Neural crest cell (in vitro differentiated cells): ENCODE measurements at regions not wholly inside any gene's neighbourhood (a gene's known extent, or its start where the extent isn't known, plus 50 kb on each side); places are given as distances from the start of the nearest gene placed in this dataset.

Experiments
- DNase-seq: peaks from one replicate; pipeline ENCODE4 v3.0.0; 2021; ENCODE audit warnings: low read depth, mixed read lengths, low spot score
- H3K27ac Mint-ChIP-seq: one replicate; pipeline ENCODE4 v1.8.0; 2021; ENCODE audit warnings: mild to moderate bottlenecking, mixed read lengths; ENCODE audit not compliant: unreplicated experiment
- H3K27me3 Mint-ChIP-seq: 2 replicates; pipeline ENCODE4 v1.8.0; 2021; ENCODE audit warnings: low read depth, mild to moderate bottlenecking, mixed read lengths
- H3K36me3 Mint-ChIP-seq: 2 replicates; pipeline ENCODE4 v1.8.0; 2021; ENCODE audit warnings: low read depth, mild to moderate bottlenecking, mixed read lengths
- H3K4me1 Mint-ChIP-seq: 2 replicates; pipeline ENCODE4 v1.8.0; 2021; ENCODE audit warnings: mixed read lengths
- H3K4me3 Mint-ChIP-seq: one replicate; pipeline ENCODE4 v1.8.0; 2021; ENCODE audit warnings: mild to moderate bottlenecking, mixed read lengths
- H3K9me3 Mint-ChIP-seq: 2 replicates; pipeline ENCODE4 v1.8.0; 2021; ENCODE audit warnings: mixed read lengths
- CTCF ChIP-seq: fragments of 200-600 bp; sonication (generic); conservative IDR thresholded peaks from 2 replicates; pipeline ENCODE4 v1.5.0; 2021; ENCODE audit warnings: antibody characterized with exemption, mild to moderate bottlenecking

GRCh38 chr1:69494221-69494620, 73.5 kb upstream of the LRRC7 start:
- Mint-ChIP-seq H3K36me3 (no peaks in the 10 kb centered on the region), H3K27ac (no peak overlapping the region), H3K9me3 (no peaks in the 10 kb centered on the region), H3K4me3 (no peak overlapping the region), H3K27me3 (no peaks in the 10 kb centered on the region), H3K4me1 (no peaks in the 10 kb centered on the region)
- DNase-seq, result no peak
- no peak for TF ChIP-seq CTCF

GRCh38 chr1:69497441-69498221, 70.1 kb upstream of the LRRC7 start:
- H3K4me1 Mint-ChIP-seq, result no peaks in the 10 kb centered on the region
- H3K4me3 Mint-ChIP-seq, result no peak overlapping the region
- H3K27me3 Mint-ChIP-seq, result no peaks in the 10 kb centered on the region
- no peaks in the 10 kb centered on the region for H3K36me3 Mint-ChIP-seq
- no peaks in the 10 kb centered on the region for H3K9me3 Mint-ChIP-seq
- no peak for TF ChIP-seq CTCF
- H3K27ac Mint-ChIP-seq, result no peak overlapping the region
- no peak for DNase-seq

GRCh38 chr1:69498711-69499110, 69.0 kb upstream of the LRRC7 start:
- Mint-ChIP-seq H3K4me1 (no peaks in the 10 kb centered on the region), H3K9me3 (no peaks in the 10 kb centered on the region), H3K4me3 (no peak overlapping the region), H3K27ac (no peak overlapping the region), H3K36me3 (no peaks in the 10 kb centered on the region), H3K27me3 (no peaks in the 10 kb centered on the region)
- no peak for TF ChIP-seq CTCF
- no peak for DNase-seq

GRCh38 chr1:69499203-69499803, 68.4 kb upstream of the LRRC7 start:
- H3K9me3 Mint-ChIP-seq, result no peaks in the 10 kb centered on the region
- H3K4me3 Mint-ChIP-seq, result no peak overlapping the region

GRCh38 chr1:69502991-69503390, 64.7 kb upstream of the LRRC7 start:
- TF ChIP-seq CTCF, result no peak
- H3K27ac Mint-ChIP-seq, result no peak overlapping the region
- no peak overlapping the region for H3K4me3 Mint-ChIP-seq
- H3K36me3 Mint-ChIP-seq, result no peaks in the 10 kb centered on the region
- no peaks in the 10 kb centered on the region for H3K9me3 Mint-ChIP-seq
- DNase-seq, result no peak
- H3K27me3 Mint-ChIP-seq, result no peaks in the 10 kb centered on the region
- no peaks in the 10 kb centered on the region for H3K4me1 Mint-ChIP-seq

More at GRCh38 chr1:69499203-69499803, 68.4 kb upstream of the LRRC7 start:
- no peaks in the 10 kb centered on the region for H3K4me1 Mint-ChIP-seq
- no peaks in the 10 kb centered on the region for H3K36me3 Mint-ChIP-seq
- no peak for DNase-seq
- H3K27me3 Mint-ChIP-seq, result no peaks in the 10 kb centered on the region
- H3K27ac Mint-ChIP-seq, result no peak overlapping the region
- no peak for TF ChIP-seq CTCF
